Parathyroid adenoma (tissue), 2 donors: ENCODE measurements at regions not wholly inside any gene's neighbourhood (a gene's known extent, or its start where the extent isn't known, plus 50 kb on each side); places are given as distances from the start of the nearest gene placed in this dataset.
A peak's percentile ranks its signal among the peaks of the same experiment; 100 is the strongest.
"Not testable (repeated sequence)": the region's sequence is repeated elsewhere in the genome, so short reads cannot be mapped to it uniquely, and the experiment has no call there.

Experiments used
- H2AFZ ChIP-seq: fragments of 300-600 bp; sonication (generic); one replicate; pipeline ENCODE4 v1.7.0; 2017; ENCODE audit warnings: antibody characterized with exemption, mild to moderate bottlenecking
- H3K27ac ChIP-seq: fragments of 300-600 bp; sonication (generic); one replicate; pipeline ENCODE4 v1.7.0; 2017
- H3K27me3 ChIP-seq: fragments of 300-600 bp; sonication (generic); one replicate; pipeline ENCODE4 v1.7.0; 2017; ENCODE audit warnings: low read length; ENCODE audit not compliant: control insufficient read depth, insufficient read depth
- H3K36me3 ChIP-seq: fragments of 300-600 bp; sonication (generic); one replicate; pipeline ENCODE4 v1.7.0; 2017; ENCODE audit warnings: low read length; ENCODE audit not compliant: control insufficient read depth, insufficient read depth
- H3K4me1 ChIP-seq: fragments of 300-600 bp; sonication (generic); one replicate; pipeline ENCODE4 v1.7.0; 2017; ENCODE audit warnings: control low read depth
- H3K4me2 ChIP-seq: fragments of 300-600 bp; sonication (generic); one replicate; pipeline ENCODE4 v1.7.0; 2017; ENCODE audit warnings: low read length
- H3K4me3 ChIP-seq: fragments of 300-600 bp; sonication (generic); one replicate; pipeline ENCODE4 v1.7.0; 2017; ENCODE audit warnings: low read depth, low read length
- H3K79me2 ChIP-seq: fragments of 300-600 bp; sonication (generic); one replicate; pipeline ENCODE4 v1.7.0; 2017; ENCODE audit warnings: control low read depth
- H3K9ac ChIP-seq: fragments of 300-600 bp; sonication (generic); one replicate; pipeline ENCODE4 v1.7.0; 2017; ENCODE audit warnings: mild to moderate bottlenecking
- H3K9me3 ChIP-seq: fragments of 300-600 bp; sonication (generic); one replicate; pipeline ENCODE4 v1.7.0; 2017; ENCODE audit warnings: low read length; ENCODE audit not compliant: control insufficient read depth
- CTCF ChIP-seq: fragments of 300-600 bp; sonication (generic); IDR thresholded peaks from one replicate; pipeline ENCODE4 v1.7.0; 2017; ENCODE audit warnings: antibody characterized with exemption, mild to moderate bottlenecking
- donor health status: primary hyperparathyroidism.

- no peak overlapping the region for H3K9ac ChIP-seq
- no peaks in the 10 kb centered on the region for H3K79me2 ChIP-seq
- no peaks in the 10 kb centered on the region for H3K9me3 ChIP-seq
- no peaks in the 10 kb centered on the region for H3K27me3 ChIP-seq
- no peak overlapping the region for H2AFZ ChIP-seq
- H3K4me1 ChIP-seq: no peaks in the 10 kb centered on the region
- H3K4me2 ChIP-seq: no peak overlapping the region
- H3K27ac ChIP-seq: no peak overlapping the region
- H3K36me3 ChIP-seq: no peaks in the 10 kb centered on the region
- TF ChIP-seq CTCF: no peak
- H3K4me3 ChIP-seq: no peak overlapping the region
Measured at GRCh38 chr10:78229489-78229888, 195.8 kb downstream of the RPS24 start.

GRCh38 chr10:78229950-78230675 lies 196.4 kb downstream of the RPS24 start:
- Histone ChIP-seq H3K36me3 (no peaks in the 10 kb centered on the region), H3K4me3 (no peak overlapping the region), H3K4me2 (no peak overlapping the region), H3K9me3 (no peaks in the 10 kb centered on the region), H3K79me2 (no peaks in the 10 kb centered on the region), H3K27me3 (no peaks in the 10 kb centered on the region), H3K9ac (no peak overlapping the region), H3K4me1 (no peaks in the 10 kb centered on the region), H2AFZ (no peak overlapping the region), H3K27ac (no peak overlapping the region)
- TF ChIP-seq CTCF: no peak

GRCh38 chr10:78231327-78231726 lies 197.7 kb downstream of the RPS24 start:
- Histone ChIP-seq H3K9me3 (no peaks in the 10 kb centered on the region), H3K4me3 (no peak overlapping the region), H3K27me3 (no peaks in the 10 kb centered on the region), H2AFZ (no peak overlapping the region), H3K27ac (no peak overlapping the region), H3K4me1 (no peaks in the 10 kb centered on the region), H3K79me2 (no peaks in the 10 kb centered on the region), H3K36me3 (no peaks in the 10 kb centered on the region), H3K4me2 (no peak overlapping the region), H3K9ac (no peak overlapping the region)
- TF ChIP-seq CTCF: no peak

GRCh38 chr10:78231939-78232338 lies 198.3 kb downstream of the RPS24 start:
- Histone ChIP-seq H3K4me2 (no peak overlapping the region), H3K27me3 (no peaks in the 10 kb centered on the region), H2AFZ (no peak overlapping the region), H3K4me3 (no peak overlapping the region), H3K36me3 (no peaks in the 10 kb centered on the region), H3K9ac (no peak overlapping the region), H3K9me3 (no peaks in the 10 kb centered on the region), H3K79me2 (no peaks in the 10 kb centered on the region), H3K27ac (no peak overlapping the region), H3K4me1 (no peaks in the 10 kb centered on the region)
- peak; percentile 33 for TF ChIP-seq CTCF

- Histone ChIP-seq H3K27ac (no peak overlapping the region), H3K79me2 (no peaks in the 10 kb centered on the region), H3K4me2 (no peak overlapping the region), H3K4me1 (no peaks in the 10 kb centered on the region), H3K9ac (no peak overlapping the region), H3K9me3 (no peaks in the 10 kb centered on the region), H3K36me3 (no peaks in the 10 kb centered on the region), H3K27me3 (no peaks in the 10 kb centered on the region), H3K4me3 (no peak overlapping the region), H2AFZ (no peak overlapping the region)
- no peak for TF ChIP-seq CTCF
Measured at GRCh38 chr10:78236416-78237015, 202.9 kb downstream of the RPS24 start.

GRCh38 chr10:78237951-78238350 lies 204.3 kb downstream of the RPS24 start:
- H3K36me3 ChIP-seq, H3K9ac ChIP-seq, H3K79me2 ChIP-seq, H3K4me1 ChIP-seq, H3K4me2 ChIP-seq, H3K9me3 ChIP-seq, H2AFZ ChIP-seq, H3K27ac ChIP-seq, H3K4me3 ChIP-seq, H3K27me3 ChIP-seq: not testable (repeated sequence)
